Stimulated activated naive CD8-positive, alpha-beta T cell treated with anti-CD3 and anti-CD28 coated beads, Interleukin-15, amount 100 ng/mL, for 72 hours (primary cell): ENCODE measurements at regions not wholly inside any gene's neighbourhood (a gene's known extent, or its start where the extent isn't known, plus 50 kb on each side); places are given as distances from the start of the nearest gene placed in this dataset.
A peak's percentile ranks its signal among the peaks of the same experiment; 100 is the strongest.
"Not testable (repeated sequence)": the region's sequence is repeated elsewhere in the genome, so short reads cannot be mapped to it uniquely, and the experiment has no call there.

Experiments used
- ATAC-seq: fragments of 150-1000 bp; cut with Tn5 transposase; 2 replicates; pipeline ENCODE4 v1.10.0; 2021; ENCODE audit warnings: mild to moderate bottlenecking, moderate library complexity
- DNase-seq, 2 donors: peaks; one replicate each; pipeline ENCODE4 v3.0.0; 2021 to 2022
- H3K27ac Mint-ChIP-seq, 2 donors: one replicate each; pipeline ENCODE4 v1.8.0; 2022; ENCODE audit warnings: mild to moderate bottlenecking in 2 of 2, mixed read lengths in 2 of 2, moderate library complexity in 2 of 2
- H3K27me3 Mint-ChIP-seq: one replicate; pipeline ENCODE4 v1.8.0; 2022; ENCODE audit warnings: mixed read lengths
- H3K4me1 Mint-ChIP-seq: one replicate; pipeline ENCODE4 v1.8.0; 2022; ENCODE audit warnings: mild to moderate bottlenecking, mixed read lengths
- H3K4me3 Mint-ChIP-seq, 2 donors: one replicate each; pipeline ENCODE4 v1.8.0; 2022; ENCODE audit warnings: mild to moderate bottlenecking in 2 of 2, mixed read lengths in 2 of 2, moderate library complexity in 1 of 2
- H3K9me3 Mint-ChIP-seq, 2 donors: one replicate each; pipeline ENCODE4 v1.8.0; 2022; ENCODE audit warnings: mixed read lengths in 2 of 2

DNA sequence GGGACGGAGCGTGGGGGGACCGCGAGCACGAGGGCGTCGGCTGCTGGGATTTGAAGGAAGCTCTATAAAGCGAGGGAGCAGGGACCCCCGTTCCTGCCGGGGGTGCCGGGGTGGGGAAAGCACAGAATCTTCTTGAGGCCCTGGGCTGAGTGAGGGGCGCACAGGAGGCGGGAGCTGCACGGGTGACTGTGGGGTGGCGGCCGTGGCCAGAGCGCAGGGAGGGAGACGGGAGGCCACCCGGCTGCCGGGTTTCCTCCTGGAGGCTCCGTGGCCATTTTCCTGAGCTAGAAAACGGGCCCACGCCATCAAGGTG is 385.1 kb downstream of the SMOC2 start:
- no peaks in the 10 kb centered on the region for H3K9me3 Mint-ChIP-seq
- H3K27me3 Mint-ChIP-seq: no peaks in the 10 kb centered on the region
- DNase-seq: no peak
- peak; percentile 69 for ATAC-seq
- H3K4me3 Mint-ChIP-seq: no peak overlapping the region
- peak overlapping the region in 1 of 2 donors; percentile 71 for H3K27ac Mint-ChIP-seq
- H3K4me1 Mint-ChIP-seq: no peaks in the 10 kb centered on the region

GRCh38 chr6:168825226-168826077 is 384.5 kb downstream of the SMOC2 start:
- no peaks in the 10 kb centered on the region for H3K27me3 Mint-ChIP-seq
- DNase-seq (no peak), ATAC-seq (peak; percentile 79)
- H3K4me1 Mint-ChIP-seq: no peaks in the 10 kb centered on the region
- no peaks in the 10 kb centered on the region for H3K9me3 Mint-ChIP-seq
- peak overlapping the region in 1 of 2 donors; percentile 71 for H3K27ac Mint-ChIP-seq
- H3K4me3 Mint-ChIP-seq: no peak overlapping the region

- Mint-ChIP-seq H3K4me1 (no peaks in the 10 kb centered on the region), H3K4me3 (no peak overlapping the region), H3K27ac (no peak overlapping the region), H3K27me3 (peaks cover 6% of the 10 kb centered on the region), H3K9me3 (peaks cover 0 to 3% of the 10 kb centered on the region in 2 donors)
- DNase-seq (no peak), ATAC-seq (no peak)
Measured at GRCh38 chr6:168823397-168824212, 382.6 kb downstream of the SMOC2 start.

DNA sequence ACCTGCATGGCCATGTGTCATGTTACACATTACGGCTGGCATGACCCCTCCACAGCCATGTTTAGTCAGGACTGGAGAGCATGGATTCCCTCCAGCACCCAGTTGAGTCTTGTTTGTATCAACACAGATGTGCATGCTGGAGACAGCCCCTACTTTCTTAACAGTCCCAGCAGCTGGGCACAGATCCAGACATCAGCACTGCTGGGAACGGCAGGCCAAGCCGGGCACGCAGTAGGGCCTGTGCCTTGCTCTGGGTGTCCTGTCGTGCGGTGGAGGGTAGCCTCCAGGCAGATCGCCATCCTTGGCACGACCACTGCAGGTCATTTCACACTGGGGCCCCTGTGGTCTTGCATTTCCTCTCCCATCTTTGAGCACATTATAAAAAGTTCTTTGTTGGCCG is 381.4 kb downstream of the SMOC2 start:
- ATAC-seq (no peak), DNase-seq (no peak)
- H3K27me3 Mint-ChIP-seq: peaks cover 13% of the 10 kb centered on the region
- H3K4me3 Mint-ChIP-seq: no peak overlapping the region
- H3K27ac Mint-ChIP-seq: no peak overlapping the region
- peaks cover 0 to 10% of the 10 kb centered on the region in 2 donors for H3K9me3 Mint-ChIP-seq
- H3K4me1 Mint-ChIP-seq: no peaks in the 10 kb centered on the region

- peaks cover 0 to 17% of the 10 kb centered on the region in 2 donors for H3K9me3 Mint-ChIP-seq
- H3K4me3 Mint-ChIP-seq: no peak overlapping the region
- H3K27ac Mint-ChIP-seq: no peak overlapping the region
Measured at GRCh38 chr6:168819546-168819945, 378.6 kb downstream of the SMOC2 start.

DNA sequence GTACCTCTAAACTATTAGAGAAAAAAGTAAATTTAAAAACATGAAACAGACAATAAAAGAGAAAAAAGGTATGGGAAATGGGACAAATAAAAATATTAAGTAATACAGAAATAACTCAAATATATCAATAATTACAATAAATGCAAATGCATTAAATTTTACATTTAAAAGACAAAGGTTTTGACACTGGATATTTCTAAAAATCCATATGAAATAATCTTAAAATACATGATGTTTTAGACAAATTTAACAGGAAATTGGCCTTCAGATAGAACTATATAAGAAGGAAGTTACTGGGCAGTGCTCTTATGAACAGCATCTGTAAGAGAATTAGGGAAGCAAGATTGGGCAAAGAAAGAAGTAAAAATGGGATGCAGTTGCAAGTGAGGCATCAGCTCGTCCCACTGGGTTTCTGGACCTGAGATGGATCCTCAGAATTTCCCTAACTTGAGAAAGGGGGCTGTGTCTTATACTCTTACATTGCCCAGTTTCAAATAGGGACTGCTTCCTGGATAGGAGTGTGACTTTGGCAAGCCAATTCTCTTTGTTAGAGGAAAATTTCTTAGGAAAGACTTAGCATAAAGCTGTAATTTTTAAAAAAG is 376.7 kb downstream of the SMOC2 start:
- H3K4me3 Mint-ChIP-seq: no peak overlapping the region
- peaks cover 0 to 17% of the 10 kb centered on the region in 2 donors for H3K9me3 Mint-ChIP-seq
- ATAC-seq (no peak), DNase-seq (no peak)
- H3K4me1 Mint-ChIP-seq: no peaks in the 10 kb centered on the region
- no peak overlapping the region for H3K27ac Mint-ChIP-seq
- peaks cover 33% of the 10 kb centered on the region for H3K27me3 Mint-ChIP-seq

More at GRCh38 chr6:168819546-168819945, 378.6 kb downstream of the SMOC2 start:
- no peak for ATAC-seq
- Mint-ChIP-seq H3K27me3 (peaks cover 21% of the 10 kb centered on the region), H3K4me1 (no peaks in the 10 kb centered on the region)
- no peak for DNase-seq

GRCh38 chr6:168815229-168815628 is 374.2 kb downstream of the SMOC2 start:
- Mint-ChIP-seq H3K27ac (no peak overlapping the region), H3K4me1 (no peaks in the 10 kb centered on the region), H3K27me3 (peaks cover 33% of the 10 kb centered on the region), H3K4me3 (no peak overlapping the region), H3K9me3 (peaks cover 0 to 17% of the 10 kb centered on the region in 2 donors)
- ATAC-seq (no peak), DNase-seq (no peak)

DNA sequence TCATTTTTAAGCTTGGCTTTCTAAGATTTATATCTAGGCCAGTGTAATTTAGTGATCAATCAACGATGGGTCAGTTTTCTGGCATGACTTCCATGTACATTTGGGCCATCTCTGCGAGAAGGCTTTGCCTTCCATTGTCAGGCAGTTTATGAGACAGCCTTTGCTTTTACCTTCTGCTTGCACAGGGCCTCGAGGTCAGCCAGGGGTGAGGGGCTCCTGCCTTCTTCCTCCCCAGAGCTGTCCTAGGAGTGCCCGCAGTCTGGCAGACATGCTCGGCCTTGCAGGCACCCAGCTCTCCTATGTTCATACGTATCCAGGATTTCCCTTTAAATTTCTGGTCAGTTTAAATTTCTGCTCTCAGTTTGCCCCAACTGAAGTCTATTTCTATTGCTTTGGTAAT is 367.2 kb downstream of the SMOC2 start:
- no peak for DNase-seq
- peaks cover 3% of the 10 kb centered on the region for H3K27me3 Mint-ChIP-seq
- no peak overlapping the region for H3K4me3 Mint-ChIP-seq

DNA sequence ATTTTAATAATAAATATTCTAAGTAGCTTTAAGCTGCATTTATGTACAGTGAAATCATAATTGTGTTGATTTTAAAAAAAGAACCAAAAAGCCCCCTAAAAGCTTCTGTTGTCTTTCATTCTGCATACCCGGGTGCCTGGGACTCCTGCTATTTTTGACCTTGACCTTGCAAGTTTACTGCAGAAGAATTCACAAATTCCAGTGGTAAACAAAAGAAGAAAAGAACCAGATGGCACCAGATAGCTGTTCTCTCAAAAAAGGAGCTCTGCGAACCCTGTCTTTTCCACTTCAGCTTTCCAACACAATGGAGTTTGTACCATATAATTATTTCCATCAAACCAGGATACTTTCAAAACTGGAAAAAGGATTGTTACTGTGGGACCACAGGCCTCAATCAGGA is 363.3 kb downstream of the SMOC2 start:
- H3K27me3 Mint-ChIP-seq: no peaks in the 10 kb centered on the region
- DNase-seq: no peak

More for the DNA sequence above, 367.2 kb downstream of the SMOC2 start:
- H3K27ac Mint-ChIP-seq: no peak overlapping the region
- ATAC-seq: no peak
- no peaks in the 10 kb centered on the region for H3K4me1 Mint-ChIP-seq
- peaks cover 4 to 6% of the 10 kb centered on the region in 2 donors for H3K9me3 Mint-ChIP-seq

DNA sequence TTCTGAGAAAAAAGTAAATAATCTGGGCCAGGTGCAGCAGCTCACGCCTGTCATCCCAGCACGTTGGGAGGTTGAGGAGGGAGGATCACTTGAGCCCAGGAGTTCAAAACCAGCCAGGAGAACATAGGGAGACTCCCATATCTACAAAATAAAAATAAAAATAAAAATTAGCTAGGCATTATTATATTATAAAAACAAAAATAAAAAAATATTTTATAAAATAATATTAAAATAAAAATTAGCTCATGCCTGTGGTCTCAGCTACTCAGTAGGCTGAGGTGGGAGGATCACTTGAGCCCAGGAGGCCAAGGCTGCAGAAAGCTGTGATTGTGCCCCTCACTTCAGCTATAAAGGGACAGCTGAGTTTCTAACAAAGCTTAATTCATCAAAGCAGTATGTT is 362.9 kb downstream of the SMOC2 start:
- peaks cover 4 to 7% of the 10 kb centered on the region in 2 donors for H3K9me3 Mint-ChIP-seq
- H3K4me3 Mint-ChIP-seq: no peak overlapping the region
- ATAC-seq (no peak), DNase-seq (no peak)
- no peaks in the 10 kb centered on the region for H3K4me1 Mint-ChIP-seq
- no peaks in the 10 kb centered on the region for H3K27me3 Mint-ChIP-seq
- no peak overlapping the region for H3K27ac Mint-ChIP-seq

More for the DNA sequence above, 363.3 kb downstream of the SMOC2 start:
- Mint-ChIP-seq H3K9me3 (peaks cover 4 to 7% of the 10 kb centered on the region in 2 donors), H3K4me3 (no peak overlapping the region), H3K27ac (no peak overlapping the region), H3K4me1 (no peaks in the 10 kb centered on the region)
- ATAC-seq: no peak

GRCh38 chr6:168799067-168799466 is 358.1 kb downstream of the SMOC2 start:
- no peaks in the 10 kb centered on the region for H3K4me1 Mint-ChIP-seq
- DNase-seq: no peak
- H3K9me3 Mint-ChIP-seq: peaks cover 0 to 7% of the 10 kb centered on the region in 2 donors
- no peak overlapping the region for H3K4me3 Mint-ChIP-seq
- no peak overlapping the region for H3K27ac Mint-ChIP-seq
- H3K27me3 Mint-ChIP-seq: no peaks in the 10 kb centered on the region
- ATAC-seq: no peak

GRCh38 chr6:168796106-168796505 is 355.1 kb downstream of the SMOC2 start:
- H3K4me1 Mint-ChIP-seq: no peaks in the 10 kb centered on the region
- ATAC-seq (no peak), DNase-seq (no peak)
- H3K9me3 Mint-ChIP-seq: no peaks in the 10 kb centered on the region
- H3K4me3 Mint-ChIP-seq: no peak overlapping the region
- H3K27me3 Mint-ChIP-seq: no peaks in the 10 kb centered on the region
- no peak overlapping the region for H3K27ac Mint-ChIP-seq

GRCh38 chr6:168795611-168796010 is 354.6 kb downstream of the SMOC2 start:
- not testable (repeated sequence) for H3K27me3 Mint-ChIP-seq, H3K4me1 Mint-ChIP-seq
- peak overlapping the region in 1 of 2 donors; percentile 91 for H3K27ac Mint-ChIP-seq

DNA sequence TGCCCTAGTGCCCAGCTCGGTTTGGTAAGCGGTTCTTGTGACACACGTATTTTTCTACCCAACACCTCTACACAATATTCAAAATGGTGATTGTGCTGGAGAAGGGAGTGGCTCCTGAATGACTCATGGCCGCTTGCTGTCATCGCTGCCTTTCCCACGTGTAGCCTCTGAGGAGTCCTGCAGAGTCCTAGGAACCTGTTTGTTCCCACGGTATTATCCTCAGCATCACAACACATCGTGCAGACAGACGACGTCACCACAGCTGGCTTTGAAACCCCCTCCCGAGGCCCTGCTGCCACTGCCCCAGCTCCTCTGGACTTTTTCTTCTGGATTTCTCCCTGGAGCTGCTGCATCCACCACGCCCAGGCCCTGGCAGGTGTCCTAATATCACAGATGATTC is 353.5 kb downstream of the SMOC2 start:
- Mint-ChIP-seq H3K27me3 (peaks cover 9% of the 10 kb centered on the region), H3K9me3 (no peaks in the 10 kb centered on the region), H3K4me1 (no peaks in the 10 kb centered on the region), H3K4me3 (no peak overlapping the region), H3K27ac (peak overlapping the region in 1 of 2 donors; percentile 50)
- DNase-seq (no peak), ATAC-seq (no peak)

More at GRCh38 chr6:168795611-168796010, 354.6 kb downstream of the SMOC2 start:
- not testable (repeated sequence) for H3K4me3 Mint-ChIP-seq, ATAC-seq, DNase-seq, H3K9me3 Mint-ChIP-seq

- peaks cover 9% of the 10 kb centered on the region for H3K27me3 Mint-ChIP-seq
- H3K4me3 Mint-ChIP-seq: no peak overlapping the region
- no peak for DNase-seq
- no peak overlapping the region for H3K27ac Mint-ChIP-seq
- no peaks in the 10 kb centered on the region for H3K9me3 Mint-ChIP-seq
- no peak for ATAC-seq
- no peaks in the 10 kb centered on the region for H3K4me1 Mint-ChIP-seq
Measured at GRCh38 chr6:168793649-168794048, 352.7 kb downstream of the SMOC2 start.

GRCh38 chr6:168791917-168792316 is 350.9 kb downstream of the SMOC2 start:
- H3K27me3 Mint-ChIP-seq: peaks cover 9% of the 10 kb centered on the region
- DNase-seq (no peak), ATAC-seq (no peak)
- no peak overlapping the region for H3K4me3 Mint-ChIP-seq
- no peak overlapping the region for H3K27ac Mint-ChIP-seq
- H3K9me3 Mint-ChIP-seq: no peaks in the 10 kb centered on the region
- no peaks in the 10 kb centered on the region for H3K4me1 Mint-ChIP-seq
